NCI-H2171 treated with DMSO at 0.1 percent for 48 hours (cell line): ENCODE measurements at regions not wholly inside any gene's neighbourhood (a gene's known extent, or its start where the extent isn't known, plus 50 kb on each side); places are given as distances from the start of the nearest gene placed in this dataset.
"Not testable (repeated sequence)": the region's sequence is repeated elsewhere in the genome, so short reads cannot be mapped to it uniquely, and the experiment has no call there.

Experiments used
- DNase-seq: peaks from one replicate; lab custom pipeline; 2025; lab: John Stamatoyannopoulos, UW

GRCh38 chr22:25395915-25396314, 168.6 kb upstream of the GRK3 start:
- no peak for DNase-seq

GRCh38 chr22:25396615-25397200, 167.8 kb upstream of the GRK3 start:
- DNase-seq, result no peak

DNA sequence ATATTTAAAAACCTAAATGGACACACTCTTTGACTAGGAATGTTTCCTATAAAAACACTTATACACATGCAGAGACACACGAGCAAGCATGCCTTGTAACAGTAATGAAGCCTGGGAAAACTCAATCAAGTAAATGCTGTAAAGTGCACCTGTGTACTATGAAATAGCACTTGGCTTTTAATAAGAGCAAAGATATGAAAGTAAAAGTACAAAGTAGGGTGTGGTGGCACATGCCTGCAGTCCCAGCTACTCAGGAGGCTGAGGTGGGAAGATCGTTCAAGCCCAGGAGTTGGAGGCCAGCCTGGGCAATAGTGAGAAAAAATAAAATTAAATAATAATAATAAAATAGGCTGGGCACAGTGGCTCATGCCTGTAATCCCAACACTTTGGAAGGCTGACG, 166.9 kb upstream of the GRK3 start:
- DNase-seq, result no peak

- not testable (repeated sequence) for DNase-seq
Observed at GRCh38 chr22:25398591-25399062, 165.8 kb upstream of the GRK3 start.

GRCh38 chr22:25399649-25400151, 164.8 kb upstream of the GRK3 start:
- no peak for DNase-seq

GRCh38 chr22:25402160-25402500, 162.3 kb upstream of the GRK3 start:
- no peak for DNase-seq

- DNase-seq, result no peak
Observed at GRCh38 chr22:25402501-25403283, 161.8 kb upstream of the GRK3 start.

DNA sequence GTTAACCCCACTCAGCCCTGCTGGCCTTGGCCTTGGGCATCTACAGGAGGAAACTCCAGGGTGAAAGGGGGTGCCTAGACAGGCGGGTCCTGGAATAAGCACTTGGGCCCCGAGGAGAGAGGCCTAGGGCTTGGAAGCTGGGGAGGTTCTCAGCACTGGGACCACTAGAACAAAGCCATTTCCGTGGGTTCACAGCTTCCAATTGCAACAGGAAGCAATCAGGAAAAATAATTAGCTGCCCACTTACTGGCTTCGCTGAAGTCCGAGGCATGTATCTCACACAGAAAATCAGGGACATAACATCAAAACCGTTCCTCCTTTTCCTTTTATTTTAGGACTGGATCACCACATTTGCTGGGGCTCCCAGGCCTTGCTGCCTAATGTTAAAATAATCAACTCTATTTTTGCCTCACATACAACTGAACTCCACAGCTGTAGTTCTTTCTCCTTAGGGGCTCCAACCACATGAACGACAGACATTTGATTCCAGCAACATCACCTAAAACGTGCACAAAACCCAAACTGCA, 161.1 kb upstream of the GRK3 start:
- no peak for DNase-seq

DNA sequence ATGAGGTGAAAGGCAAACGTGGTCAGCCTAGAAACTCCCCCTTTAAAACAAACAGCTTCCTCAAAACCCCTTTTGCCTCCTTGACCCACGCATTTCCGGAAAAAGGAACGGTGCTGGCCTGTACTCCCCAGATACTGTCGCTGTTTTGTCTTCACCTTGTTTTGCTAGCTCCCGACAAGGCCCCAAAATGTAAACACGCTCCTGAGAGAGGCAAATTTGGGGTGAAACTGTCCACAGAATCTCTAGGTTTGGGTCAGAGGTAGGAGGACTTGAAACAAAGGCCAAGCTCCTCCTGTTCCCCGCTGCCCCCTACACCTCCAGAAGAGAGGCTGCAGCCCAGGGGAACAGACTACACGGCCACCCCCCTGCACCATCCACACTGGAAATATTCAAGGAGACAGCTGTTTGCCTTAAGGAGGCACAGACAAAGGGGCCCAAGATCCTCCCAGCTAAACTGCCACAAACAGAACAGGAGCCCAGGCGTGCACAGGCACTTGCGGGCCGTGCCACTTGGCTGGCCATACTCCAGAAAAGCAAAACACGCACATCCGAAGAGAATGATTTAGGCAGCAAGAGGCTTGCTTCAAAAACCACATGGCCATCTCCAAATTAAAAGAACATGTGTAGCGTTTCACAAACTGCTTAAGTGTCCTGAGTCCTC, 160.5 kb upstream of the GRK3 start:
- DNase-seq, result peak; percentile 66

DNA sequence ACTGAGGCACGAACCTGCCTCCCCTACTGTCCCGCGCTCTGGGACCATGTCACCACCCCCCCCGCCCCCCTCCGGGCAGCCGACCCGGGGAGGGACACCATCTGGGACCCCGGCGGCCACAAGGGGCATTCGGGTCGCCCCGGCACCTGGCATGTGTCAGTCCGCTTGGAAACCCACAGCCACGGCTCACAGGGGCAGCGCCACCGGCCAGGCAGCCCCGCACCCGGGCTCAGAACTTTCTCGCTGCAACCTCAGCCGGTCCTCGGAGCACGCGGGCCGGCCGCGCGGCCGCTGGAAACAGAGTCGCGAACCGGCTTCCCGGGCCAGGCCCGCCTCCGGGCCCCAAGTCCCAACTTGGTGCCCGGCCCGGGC, 159.9 kb upstream of the GRK3 start:
- DNase-seq, result no peak

DNA sequence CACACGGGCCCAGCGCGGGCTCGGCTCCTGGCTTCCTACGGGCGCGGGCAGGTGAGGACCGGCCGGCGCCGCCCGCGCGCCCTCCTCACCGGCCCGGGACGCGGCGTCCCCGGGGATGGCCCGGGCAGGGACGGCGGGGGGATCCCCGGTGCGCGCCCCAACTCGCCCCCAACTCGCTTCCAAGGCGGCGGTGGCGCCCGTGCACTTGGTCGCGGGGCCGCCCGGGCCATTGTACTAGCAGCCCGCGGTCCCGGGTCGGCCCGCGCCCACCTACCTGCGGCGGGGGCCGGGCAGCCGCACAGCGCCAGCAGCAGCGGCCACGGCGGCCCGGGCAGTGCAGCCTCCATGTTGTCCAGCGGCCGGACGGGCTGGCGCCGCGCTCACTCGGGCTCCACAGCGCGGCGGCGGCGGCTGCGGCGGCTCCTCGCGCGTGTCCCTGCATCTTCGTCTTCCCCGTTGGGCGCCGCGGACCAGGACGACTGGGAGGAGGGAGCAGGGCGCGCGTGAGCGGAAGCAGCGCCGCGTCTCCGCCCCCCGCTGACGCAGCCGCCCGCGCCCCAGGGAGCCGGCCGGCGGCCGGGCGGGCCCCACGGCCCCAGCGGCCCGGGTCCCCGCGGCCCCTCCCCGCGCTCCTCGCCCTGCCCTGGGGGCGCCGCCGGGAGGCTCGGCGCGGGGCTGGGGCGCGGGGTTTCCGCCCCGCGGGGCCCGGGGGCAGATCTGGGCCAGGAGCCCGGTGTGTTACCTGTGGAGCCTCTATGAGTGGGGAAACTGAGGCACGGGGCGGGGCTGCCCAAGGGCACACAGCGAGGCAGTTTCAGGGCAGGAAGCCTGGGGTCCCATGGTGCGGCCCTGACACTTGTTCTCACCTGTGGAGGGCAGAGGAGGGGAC, 159.3 kb upstream of the GRK3 start:
- peak; percentile 48 for DNase-seq

DNA sequence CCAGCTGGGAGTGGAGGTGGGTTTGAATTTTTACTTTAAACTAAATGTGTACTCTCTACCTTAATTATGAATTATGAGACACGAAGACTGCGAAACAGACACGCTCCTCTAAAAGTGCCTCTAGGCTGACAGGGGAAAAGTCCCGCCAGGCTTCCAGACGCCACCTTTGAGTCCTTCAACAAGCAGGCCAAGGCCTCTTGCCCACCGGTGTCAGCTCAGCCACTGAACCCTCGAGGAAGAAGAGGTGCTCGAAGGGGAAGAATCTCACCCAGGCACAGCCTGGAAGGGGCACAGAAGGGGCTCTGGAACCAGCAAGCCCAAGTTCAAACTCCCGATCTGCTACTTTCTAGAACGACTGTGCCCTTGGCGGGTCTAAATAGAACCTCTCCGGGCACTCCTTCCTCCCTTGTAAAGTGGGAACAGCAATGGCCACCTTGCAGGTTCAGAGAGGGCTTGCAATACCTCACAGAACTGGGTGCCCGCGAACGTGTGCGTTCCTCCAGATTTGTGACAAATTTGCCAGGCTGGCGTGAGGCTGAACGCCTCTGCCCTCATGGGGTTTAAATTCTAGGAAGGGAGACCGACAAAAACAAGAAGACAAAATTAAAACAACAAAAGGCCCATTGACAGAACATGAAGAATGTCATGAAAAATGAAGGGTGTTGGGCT, 158.5 kb upstream of the GRK3 start:
- no peak for DNase-seq

- no peak for DNase-seq
Observed at GRCh38 chr22:25406510-25407210, 157.8 kb upstream of the GRK3 start.

DNA sequence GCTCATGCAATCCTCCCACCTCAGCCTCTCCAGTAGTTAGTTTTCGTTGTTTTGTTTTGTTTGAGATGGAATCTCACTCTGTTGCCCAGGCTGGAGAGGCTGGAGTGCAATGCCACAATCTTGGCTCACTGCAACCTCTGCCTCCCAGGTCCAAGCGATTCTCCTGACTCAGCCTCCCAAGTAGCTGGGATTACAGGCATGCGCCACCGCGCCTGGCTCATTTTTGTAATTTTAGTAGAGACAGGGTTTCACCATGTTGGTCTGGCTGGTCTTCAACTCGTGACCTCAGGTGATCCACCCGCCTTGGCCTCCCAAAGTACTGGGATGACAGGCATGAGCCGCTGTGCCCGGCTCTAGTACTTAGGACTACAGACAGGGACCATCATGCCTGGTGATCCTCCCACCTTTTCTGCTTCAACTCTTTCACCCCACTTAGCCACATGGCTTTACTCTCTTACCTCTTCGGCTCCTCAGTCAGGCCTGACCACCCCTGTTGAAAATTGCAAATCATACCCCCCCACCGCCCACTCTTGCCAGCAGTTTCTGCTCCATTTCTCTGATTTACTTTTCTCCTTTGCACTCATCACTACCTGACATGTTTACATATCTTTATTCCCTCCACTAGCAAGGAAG, 157.1 kb upstream of the GRK3 start:
- DNase-seq, result no peak

- DNase-seq, result peak; percentile 21
Observed at GRCh38 chr22:25407859-25408229, 156.6 kb upstream of the GRK3 start.

- no peak for DNase-seq
Observed at GRCh38 chr22:25409240-25409639, 155.2 kb upstream of the GRK3 start.

GRCh38 chr22:25410849-25411248, 153.6 kb upstream of the GRK3 start:
- DNase-seq, result no peak

DNA sequence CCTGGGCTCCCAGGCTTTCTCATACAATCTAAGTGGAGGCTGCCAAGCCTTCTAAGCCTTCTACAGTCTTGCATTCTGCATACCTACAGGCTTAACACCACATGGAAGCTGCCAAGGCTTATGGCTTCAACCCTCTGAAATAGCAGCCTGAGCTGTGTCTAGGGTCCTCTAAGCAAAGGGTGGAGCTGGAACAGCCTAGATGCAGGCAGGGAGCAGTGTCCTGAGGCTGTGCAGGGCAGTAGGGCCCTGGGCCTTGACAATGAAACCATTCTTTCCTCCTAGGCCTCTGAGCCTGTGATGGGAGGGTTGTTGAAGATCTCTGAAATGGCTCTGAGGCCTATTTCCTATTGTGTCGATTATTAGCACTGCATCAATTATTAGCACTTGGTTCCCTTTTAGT, 150.9 kb upstream of the GRK3 start:
- no peak for DNase-seq

DNA sequence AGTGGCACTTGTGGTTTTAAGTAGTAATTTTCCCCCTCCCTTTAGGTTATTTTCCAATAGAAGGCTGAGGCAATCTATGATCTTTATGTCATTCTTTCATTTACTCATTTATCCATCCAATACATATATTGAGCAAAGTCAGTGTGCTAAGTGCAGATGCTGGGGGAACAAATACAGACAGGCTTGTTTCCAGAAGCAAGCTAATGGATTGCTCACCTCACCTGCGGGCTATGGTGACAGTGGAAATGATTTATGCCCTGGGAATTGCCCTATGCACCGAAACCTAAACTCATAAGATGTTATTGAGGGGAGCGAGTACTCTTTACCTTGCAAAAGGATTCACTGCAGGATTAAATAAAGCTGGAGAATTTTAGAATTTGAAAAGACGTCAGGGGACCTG, 148.7 kb upstream of the GRK3 start:
- not testable (repeated sequence) for DNase-seq

DNA sequence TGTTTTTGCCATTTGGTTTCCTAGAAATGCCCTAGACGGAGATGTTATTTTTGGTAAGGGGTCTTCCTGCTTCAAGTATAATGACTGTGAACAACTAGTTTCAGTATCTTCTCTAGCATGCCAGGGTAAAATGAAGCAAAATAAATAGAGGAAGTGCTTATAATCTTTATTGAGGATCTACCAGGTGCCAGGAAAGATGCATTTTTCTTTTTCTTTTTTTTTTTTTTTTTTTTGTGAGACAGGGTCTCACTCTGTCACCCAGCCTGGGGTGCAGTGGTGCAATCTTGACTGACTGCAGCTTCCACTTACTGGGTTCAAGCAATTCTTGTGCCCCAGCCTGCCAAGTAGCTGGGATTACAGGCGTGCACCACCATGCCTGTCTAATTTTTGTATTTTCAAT, 146.6 kb upstream of the GRK3 start:
- not testable (repeated sequence) for DNase-seq
